ENCODE measurements at regions not wholly inside any gene's neighbourhood (a gene's known extent, or its start where the extent isn't known, plus 50 kb on each side); places are given as distances from the start of the nearest gene placed in this dataset.

GRCh38 chr20:40591119-40591518 lies 97.9 kb downstream of the MAFB start:
- TF ChIP-seq RAD21 (IDR thresholded peaks at IDR 0.05 in 1 of 2, conservative IDR thresholded peaks at IDR 0.05 in 1 of 2; ENCODE audit: low read depth in 2 of 2, low read length in 2 of 2) (no peak), SIRT6 (IDR thresholded peaks at IDR 0.05; ENCODE audit: low read length) (no peak), CHD2 (IDR thresholded peaks at IDR 0.05; ENCODE audit: low read length) (no peak), KDM5A (IDR thresholded peaks at IDR 0.05; ENCODE audit: low read length) (no peak), SUZ12 (IDR thresholded peaks at IDR 0.05; ENCODE audit: low read length) (no peak), TEAD4 (IDR thresholded peaks at IDR 0.05; ENCODE audit: low read depth, low read length) (no peak)
- TF ChIP-seq, protein P1, sequence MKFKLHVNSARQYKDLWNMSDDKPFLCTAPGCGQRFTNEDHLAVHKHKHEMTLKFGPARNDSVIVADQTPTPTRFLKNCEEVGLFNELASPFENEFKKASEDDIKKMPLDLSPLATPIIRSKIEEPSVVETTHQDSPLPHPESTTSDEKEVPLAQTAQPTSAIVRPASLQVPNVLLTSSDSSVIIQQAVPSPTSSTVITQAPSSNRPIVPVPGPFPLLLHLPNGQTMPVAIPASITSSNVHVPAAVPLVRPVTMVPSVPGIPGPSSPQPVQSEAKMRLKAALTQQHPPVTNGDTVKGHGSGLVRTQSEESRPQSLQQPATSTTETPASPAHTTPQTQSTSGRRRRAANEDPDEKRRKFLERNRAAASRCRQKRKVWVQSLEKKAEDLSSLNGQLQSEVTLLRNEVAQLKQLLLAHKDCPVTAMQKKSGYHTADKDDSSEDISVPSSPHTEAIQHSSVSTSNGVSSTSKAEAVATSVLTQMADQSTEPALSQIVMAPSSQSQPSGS (IDR thresholded peaks at IDR 0.05; ENCODE audit: low read length) = no peak
